GM18517 (cell line): ENCODE measurements at regions not wholly inside any gene's neighbourhood (a gene's known extent, or its start where the extent isn't known, plus 50 kb on each side); places are given as distances from the start of the nearest gene placed in this dataset.

Source experiments
- ATAC-seq: cut with Tn5 transposase; IDR thresholded peaks from one replicate; pipeline ENCODE4 v1.9.1; 2021; ENCODE audit warnings: mild to moderate bottlenecking, moderate library complexity; ENCODE audit not compliant: unreplicated experiment

GRCh38 chr12:98182821-98183220 lies 332.6 kb upstream of the TMPO start:
- ATAC-seq = no peak

- ATAC-seq = no peak
Observed at GRCh38 chr12:98185606-98186005, 329.8 kb upstream of the TMPO start.

DNA sequence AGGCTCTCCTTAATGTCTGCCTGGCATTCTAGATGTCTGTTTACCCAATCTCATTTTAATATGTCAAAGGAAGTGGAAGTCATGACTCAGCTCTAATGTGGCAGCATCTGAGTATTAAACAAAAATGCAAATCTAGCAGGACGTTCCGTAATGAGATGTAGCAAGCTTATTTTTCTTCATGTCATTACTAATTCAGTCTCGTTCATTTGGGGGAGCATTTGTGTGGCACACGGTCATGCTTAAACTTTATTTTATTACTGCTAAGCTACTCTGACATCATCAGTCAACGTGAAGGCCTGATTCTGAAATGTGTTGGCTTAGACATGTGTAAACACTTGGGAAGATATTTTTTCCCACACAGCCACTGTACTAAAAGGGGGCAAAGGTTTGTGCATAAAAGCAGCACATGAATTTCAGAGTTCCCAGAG lies 326.7 kb upstream of the TMPO start:
- no peak for ATAC-seq

DNA sequence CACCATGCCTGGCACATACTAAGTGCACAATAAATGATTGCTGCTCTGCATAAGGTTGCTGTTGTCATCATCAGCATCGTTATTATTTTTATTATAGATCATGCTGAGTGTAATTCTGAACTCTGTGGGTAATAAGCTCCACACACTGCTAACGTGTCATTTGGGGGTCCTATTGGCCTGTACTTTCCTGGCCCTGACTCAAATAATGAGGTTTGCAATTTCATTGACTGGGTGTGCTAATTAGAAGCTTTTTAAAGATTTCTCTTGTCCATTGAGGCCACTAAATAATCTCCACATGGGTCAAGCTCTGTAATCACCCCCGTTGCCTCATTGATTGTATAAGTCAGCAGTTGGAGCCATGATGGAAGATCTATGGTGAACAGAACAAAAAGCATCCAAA lies 320.8 kb upstream of the TMPO start:
- ATAC-seq = no peak

GRCh38 chr12:98198261-98198982 lies 317.0 kb upstream of the TMPO start:
- ATAC-seq = no peak

GRCh38 chr12:98208816-98209215 lies 306.6 kb upstream of the TMPO start:
- ATAC-seq = no peak

- ATAC-seq = no peak
Observed at GRCh38 chr12:98211909-98212695, 303.3 kb upstream of the TMPO start.

DNA sequence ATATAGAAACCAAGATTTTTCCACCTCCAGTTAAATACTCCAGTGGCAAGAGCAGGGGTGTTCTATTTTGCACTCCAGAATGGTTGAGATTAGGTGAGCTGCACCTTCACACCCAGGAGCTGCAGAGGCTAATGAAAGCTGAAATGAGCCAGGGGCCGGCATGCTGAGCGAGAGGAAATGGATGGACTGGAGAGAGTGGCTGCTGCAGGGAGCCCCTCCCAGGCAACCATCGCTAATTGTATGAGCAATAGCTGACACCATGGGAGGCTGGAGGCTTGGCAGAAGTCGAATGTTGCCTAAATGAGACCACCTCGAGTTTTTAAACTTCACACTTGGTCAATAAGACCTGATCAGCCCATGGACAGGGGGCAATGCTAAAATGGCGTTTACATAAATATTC lies 301.8 kb upstream of the TMPO start:
- ATAC-seq = no peak

GRCh38 chr12:98217257-98217656 lies 298.1 kb upstream of the TMPO start:
- ATAC-seq = no peak

- no peak for ATAC-seq
Observed at GRCh38 chr12:98220636-98221035, 294.8 kb upstream of the TMPO start.

GRCh38 chr12:98221243-98221808 lies 294.1 kb upstream of the TMPO start:
- ATAC-seq = no peak

DNA sequence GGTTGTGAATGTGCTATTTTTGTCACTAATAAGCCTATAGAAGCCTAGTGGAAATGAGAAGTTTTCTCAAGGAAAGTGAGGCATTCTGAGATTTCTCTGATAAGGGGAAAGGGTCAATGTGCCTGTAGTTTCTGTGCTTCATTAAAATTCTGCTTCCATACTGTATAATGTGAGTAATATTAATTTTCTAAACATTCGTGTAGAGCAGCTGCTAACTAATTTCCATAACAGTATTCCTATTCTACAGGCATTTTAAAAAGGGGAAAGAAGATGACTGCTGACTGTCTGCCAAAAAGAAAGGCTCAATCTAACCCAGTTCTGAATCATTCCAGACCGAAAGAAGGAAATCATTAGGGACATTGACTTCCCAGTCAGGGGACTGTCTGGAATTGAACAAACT lies 293.3 kb upstream of the TMPO start:
- ATAC-seq = no peak

- peak; percentile 91 for ATAC-seq
Observed at GRCh38 chr12:98224584-98225221, 290.7 kb upstream of the TMPO start.

DNA sequence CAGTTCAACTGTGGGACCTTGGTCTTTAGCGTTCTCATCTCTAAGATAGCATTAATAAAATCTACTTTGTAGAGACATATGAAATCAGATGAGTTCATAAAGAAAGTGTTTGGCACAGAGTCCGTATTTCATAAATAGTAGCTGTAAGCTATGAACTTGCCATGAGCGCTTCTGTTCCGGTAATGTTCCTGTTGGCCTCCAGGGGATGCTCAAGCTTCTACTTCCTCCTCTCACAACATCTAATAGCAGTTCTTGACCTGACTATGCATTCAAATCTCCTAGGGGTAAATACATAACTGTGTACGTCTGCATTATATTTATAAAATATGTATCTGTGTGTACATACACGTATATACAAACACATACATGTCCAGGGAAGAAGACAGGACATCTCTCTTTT lies 288.2 kb upstream of the TMPO start:
- no peak for ATAC-seq

GRCh38 chr12:98228683-98229539 lies 286.5 kb upstream of the TMPO start:
- no peak for ATAC-seq

DNA sequence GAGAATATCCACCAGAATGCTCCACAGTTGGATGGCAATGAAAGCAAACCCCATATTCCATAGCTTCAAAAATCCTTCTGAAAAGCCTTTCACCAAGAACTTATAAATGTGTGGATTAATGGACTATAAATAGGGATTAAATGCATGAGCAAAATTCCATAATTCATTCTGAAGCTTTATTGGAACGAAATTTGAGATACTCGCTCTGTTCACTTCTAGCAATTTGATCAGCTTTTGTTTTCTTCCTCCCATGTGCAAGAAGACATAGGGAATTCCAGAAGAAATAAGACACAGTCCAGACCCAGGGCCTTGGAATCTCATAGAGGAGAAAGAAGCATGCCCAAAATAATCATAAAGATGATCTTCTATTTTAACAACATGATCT lies 285.9 kb upstream of the TMPO start:
- ATAC-seq = no peak

GRCh38 chr12:98232753-98233390 lies 282.5 kb upstream of the TMPO start:
- ATAC-seq = no peak

- no peak for ATAC-seq
Observed at GRCh38 chr12:98235301-98235700, 280.1 kb upstream of the TMPO start.

DNA sequence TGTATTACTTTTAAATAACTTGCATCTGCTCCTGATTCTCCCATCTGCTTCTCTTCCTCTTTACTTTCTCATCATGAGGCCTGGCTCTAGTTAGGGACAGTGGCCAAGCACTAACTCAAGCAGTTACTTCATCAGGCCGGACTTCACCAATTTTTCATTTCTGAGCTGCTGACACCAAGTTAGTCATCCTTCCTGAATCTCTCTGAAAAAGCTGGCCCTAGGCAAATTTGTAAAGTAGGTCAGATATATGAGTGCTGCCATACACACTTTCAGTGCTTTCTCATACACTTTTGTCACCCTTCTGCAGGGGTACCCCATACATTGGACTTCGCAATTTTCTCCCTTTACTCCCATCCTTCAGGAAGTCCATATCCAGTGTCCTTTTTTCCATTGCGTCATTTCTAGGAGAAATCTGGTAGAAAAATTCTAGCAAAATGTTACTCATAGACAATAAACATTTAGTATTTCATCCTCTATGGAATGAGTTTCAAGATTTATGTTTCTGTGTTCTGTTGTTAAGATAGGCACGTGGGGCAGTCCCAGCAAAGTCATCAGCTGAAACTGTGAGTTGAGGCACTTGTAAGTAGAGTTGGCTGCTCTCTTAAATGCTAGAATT lies 276.8 kb upstream of the TMPO start:
- no peak for ATAC-seq

- no peak for ATAC-seq
Observed at GRCh38 chr12:98243190-98243589, 272.2 kb upstream of the TMPO start.
